ENCODE measurements at regions not wholly inside any gene's neighbourhood (a gene's known extent, or its start where the extent isn't known, plus 50 kb on each side); places are given as distances from the start of the nearest gene placed in this dataset.

GRCh38 chr2:126515471-126515870, 140.5 kb upstream of the GYPC start:
- H3K9me3 ChIP-seq (ENCODE audit: control insufficient read depth in 2 of 3, insufficient read depth in 1 of 3, low read length in 3 of 3) = no peaks in the 10 kb centered on the region
- FAIRE-seq (no peak), DNase-seq (no peak)
- intact Hi-C loops (cut with DNase I) = no loop called here
- no peak overlapping the region for H3K4me3 ChIP-seq (ENCODE audit: low read length in 3 of 3)
- TF ChIP-seq CTCF (IDR thresholded peaks at IDR 0.05; ENCODE audit: borderline replicate concordance, extremely low read depth, insufficient read depth) = no peak
- H3K4me1 ChIP-seq (ENCODE audit: control insufficient read depth in 2 of 3, insufficient read depth in 2 of 3, low read depth in 1 of 3, low read length in 3 of 3) = no peaks in the 10 kb centered on the region
- H3K36me3 ChIP-seq (ENCODE audit: control insufficient read depth in 2 of 3, insufficient read depth in 3 of 3, low read length in 3 of 3) = no peaks in the 10 kb centered on the region
- H3K27ac ChIP-seq (ENCODE audit: low read depth in 2 of 2, low read length in 2 of 2) = no peak overlapping the region
- no peak overlapping the region for H3K9ac ChIP-seq (ENCODE audit: low read length in 3 of 3)
- no peaks in the 10 kb centered on the region for H3K27me3 ChIP-seq (ENCODE audit: control insufficient read depth, insufficient read depth, low read length)

- Histone ChIP-seq H3K27me3 (ENCODE audit: control insufficient read depth, insufficient read depth, low read length) (no peaks in the 10 kb centered on the region), H3K9me3 (ENCODE audit: control insufficient read depth in 2 of 3, insufficient read depth in 1 of 3, low read length in 3 of 3) (no peaks in the 10 kb centered on the region), H3K36me3 (ENCODE audit: control insufficient read depth in 2 of 3, insufficient read depth in 3 of 3, low read length in 3 of 3) (no peaks in the 10 kb centered on the region), H3K4me1 (ENCODE audit: control insufficient read depth in 2 of 3, insufficient read depth in 2 of 3, low read depth in 1 of 3, low read length in 3 of 3) (no peaks in the 10 kb centered on the region), H3K27ac (ENCODE audit: low read depth in 2 of 2, low read length in 2 of 2) (no peak overlapping the region), H3K9ac (ENCODE audit: low read length in 3 of 3) (no peak overlapping the region), H3K4me3 (ENCODE audit: low read length in 3 of 3) (no peak overlapping the region)
- DNase-seq (no peak), FAIRE-seq (no peak)
- intact Hi-C loops (cut with DNase I) = no loop called here
- TF ChIP-seq CTCF (IDR thresholded peaks at IDR 0.05; ENCODE audit: borderline replicate concordance, extremely low read depth, insufficient read depth) = no peak
Observed at GRCh38 chr2:126518196-126518595, 137.8 kb upstream of the GYPC start.

GRCh38 chr2:126527836-126528490, 128.0 kb upstream of the GYPC start:
- no peaks in the 10 kb centered on the region for H3K36me3 ChIP-seq (ENCODE audit: control insufficient read depth in 2 of 3, insufficient read depth in 3 of 3, low read length in 3 of 3)
- no peak overlapping the region for H3K27ac ChIP-seq (ENCODE audit: low read depth in 2 of 2, low read length in 2 of 2)
- no peaks in the 10 kb centered on the region for H3K27me3 ChIP-seq (ENCODE audit: control insufficient read depth, insufficient read depth, low read length)
- TF ChIP-seq CTCF (IDR thresholded peaks at IDR 0.05; ENCODE audit: borderline replicate concordance, extremely low read depth, insufficient read depth) = peak; percentile 60
- H3K9ac ChIP-seq (ENCODE audit: low read length in 3 of 3) = no peak overlapping the region
- peak in 3 of 5 donors; percentile 48 to 56 (median 54) for DNase-seq
- H3K4me3 ChIP-seq (ENCODE audit: low read length in 3 of 3) = no peak overlapping the region
- FAIRE-seq = no peak
- H3K4me1 ChIP-seq (ENCODE audit: control insufficient read depth in 2 of 3, insufficient read depth in 2 of 3, low read depth in 1 of 3, low read length in 3 of 3) = no peaks in the 10 kb centered on the region
- no peaks in the 10 kb centered on the region for H3K9me3 ChIP-seq (ENCODE audit: control insufficient read depth in 2 of 3, insufficient read depth in 1 of 3, low read length in 3 of 3)
- intact Hi-C loops (cut with DNase I) = loop anchor here (5.0 kb wide), 1 partner anchor 249 kb away; no protein-coding TSS in a partner anchor

GRCh38 chr2:126531029-126531428, 124.9 kb upstream of the GYPC start:
- Histone ChIP-seq H3K27ac (ENCODE audit: low read depth in 2 of 2, low read length in 2 of 2) (no peak overlapping the region), H3K9me3 (ENCODE audit: control insufficient read depth in 2 of 3, insufficient read depth in 1 of 3, low read length in 3 of 3) (no peaks in the 10 kb centered on the region), H3K4me1 (ENCODE audit: control insufficient read depth in 2 of 3, insufficient read depth in 2 of 3, low read depth in 1 of 3, low read length in 3 of 3) (no peaks in the 10 kb centered on the region), H3K4me3 (ENCODE audit: low read length in 3 of 3) (no peak overlapping the region), H3K9ac (ENCODE audit: low read length in 3 of 3) (no peak overlapping the region), H3K36me3 (ENCODE audit: control insufficient read depth in 2 of 3, insufficient read depth in 3 of 3, low read length in 3 of 3) (no peaks in the 10 kb centered on the region), H3K27me3 (ENCODE audit: control insufficient read depth, insufficient read depth, low read length) (no peaks in the 10 kb centered on the region)
- DNase-seq (no peak), FAIRE-seq (no peak)
- no peak for TF ChIP-seq CTCF (IDR thresholded peaks at IDR 0.05; ENCODE audit: borderline replicate concordance, extremely low read depth, insufficient read depth)
- intact Hi-C loops (cut with DNase I) = no loop called here
